GM12878 (cell line): ENCODE measurements at regions not wholly inside any gene's neighbourhood (a gene's known extent, or its start where the extent isn't known, plus 50 kb on each side); places are given as distances from the start of the nearest gene placed in this dataset.

Experiments
- CTCF ChIP-seq, 3 experiments: IDR thresholded peaks in 2 of 3; conservative IDR thresholded peaks in 1 of 3; 2 replicates each; pipeline ENCODE4 v1.5.1; 2011; ENCODE audit warnings: low read depth in 3 of 3, low read length in 3 of 3, mild to moderate bottlenecking in 3 of 3, control low read depth in 2 of 3, moderate library complexity in 2 of 3, inconsistent platforms in 1 of 3, mixed read lengths in 1 of 3; ENCODE audit not compliant: control insufficient read depth in 2 of 3, insufficient read depth in 1 of 3; ENCODE audit errors: extremely low read depth in 1 of 3
- DPF2 ChIP-seq: fragments of 450-650 bp; IDR thresholded peaks from 2 replicates; pipeline ENCODE4 v1.6.1; 2017; ENCODE audit warnings: mild to moderate bottlenecking
- GABPA ChIP-seq: IDR thresholded peaks from 2 replicates; pipeline ENCODE4 v1.6.1; 2014; ENCODE audit warnings: antibody characterized with exemption, low read depth, mild to moderate bottlenecking, inconsistent platforms
- MTA3 ChIP-seq: IDR thresholded peaks from 2 replicates; pipeline ENCODE4 v1.6.1; 2012; ENCODE audit warnings: low read length, inconsistent platforms, borderline replicate concordance
- NFXL1 ChIP-seq: fragments of 450-650 bp; IDR thresholded peaks from 2 replicates; pipeline ENCODE4 v1.6.1; 2017; ENCODE audit warnings: antibody characterized with exemption, mild to moderate bottlenecking, borderline replicate concordance
- PAX5 ChIP-seq: IDR thresholded peaks from 2 replicates; pipeline ENCODE4 v1.6.1; 2011; ENCODE audit warnings: low read depth, low read length, borderline replicate concordance
- POLR2A ChIP-seq: IDR thresholded peaks from 2 replicates; pipeline ENCODE4 v1.6.1; 2011; ENCODE audit warnings: low read depth, mild to moderate bottlenecking, low read length
- POLR2AphosphoS5 ChIP-seq: IDR thresholded peaks from 2 replicates; pipeline ENCODE4 v1.6.1; 2011; ENCODE audit warnings: mild to moderate bottlenecking, low read length, inconsistent platforms
- REST ChIP-seq: IDR thresholded peaks from 2 replicates; pipeline ENCODE4 v1.6.1; 2012; ENCODE audit warnings: mild to moderate bottlenecking, low read depth, low read length
- SIN3A ChIP-seq: IDR thresholded peaks from 2 replicates; pipeline ENCODE4 v1.6.1; 2012; ENCODE audit warnings: low read depth, low read length, improper control_type of control experiment
- SMARCA5 ChIP-seq: fragments of 450-650 bp; IDR thresholded peaks from 2 replicates; pipeline ENCODE4 v1.6.1; 2017; ENCODE audit warnings: mild to moderate bottlenecking
- SUZ12 ChIP-seq: fragments of 200-600 bp; sonication (generic); IDR thresholded peaks from one replicate; pipeline ENCODE4 v1.6.1; 2018; ENCODE audit warnings: antibody characterized with exemption, mild to moderate bottlenecking; ENCODE audit not compliant: unreplicated experiment
- USF1 ChIP-seq: IDR thresholded peaks from 2 replicates; pipeline ENCODE4 v1.6.1; 2011; ENCODE audit warnings: borderline replicate concordance, low read depth, mild to moderate bottlenecking, moderate library complexity, mixed read lengths, low read length; ENCODE audit not compliant: insufficient read depth; ENCODE audit errors: extremely low read length

GRCh38 chr1:36717431-36717830 is 234.7 kb upstream of the CSF3R start:
- TF ChIP-seq CTCF (IDR thresholded peaks at IDR 0.05 in 2 of 3, conservative IDR thresholded peaks at IDR 0.05 in 1 of 3; ENCODE audit: control insufficient read depth in 2 of 3, extremely low read depth in 1 of 3, insufficient read depth in 1 of 3, low read depth in 3 of 3, low read length in 3 of 3) (no peak), POLR2AphosphoS5 (no peak), SUZ12 (no peak), MTA3 (no peak), SMARCA5 (no peak), GABPA (no peak), REST (no peak), SIN3A (no peak), NFXL1 (no peak), DPF2 (no peak), USF1 (no peak), POLR2A (no peak), PAX5 (no peak)
